Stimulated activated CD4-positive, alpha-beta T cell treated with anti-CD3 and anti-CD28 coated beads, Interleukin-12 subunit alpha, Interleukin-12 subunit beta, amount 100 ng/mL, for 24 hours (primary cell): ENCODE measurements at regions not wholly inside any gene's neighbourhood (a gene's known extent, or its start where the extent isn't known, plus 50 kb on each side); places are given as distances from the start of the nearest gene placed in this dataset.
"Not testable (repeated sequence)": the region's sequence is repeated elsewhere in the genome, so short reads cannot be mapped to it uniquely, and the experiment has no call there.

Experiments used
- DNase-seq, 2 experiments: peaks; one replicate each; pipeline ENCODE4 v3.0.0-alpha.2; 2020; ENCODE audit warnings: low read depth in 2 of 2

GRCh38 chr18:73458186-73458964 is 590.6 kb upstream of the NETO1 start:
- DNase-seq: no peak

GRCh38 chr18:73456643-73457042 is 588.9 kb upstream of the NETO1 start:
- DNase-seq: no peak

GRCh38 chr18:73452866-73453265 is 585.1 kb upstream of the NETO1 start:
- no peak for DNase-seq

- DNase-seq: no peak
Measured at GRCh38 chr18:73446502-73446901, 578.7 kb upstream of the NETO1 start.

- no peak for DNase-seq
Measured at GRCh38 chr18:73431620-73432019, 563.8 kb upstream of the NETO1 start.

- DNase-seq: no peak
Measured at GRCh38 chr18:73421010-73421409, 553.2 kb upstream of the NETO1 start.

GRCh38 chr18:73419531-73419930 is 551.7 kb upstream of the NETO1 start:
- no peak for DNase-seq

GRCh38 chr18:73414598-73414997 is 546.8 kb upstream of the NETO1 start:
- DNase-seq: no peak

GRCh38 chr18:73414069-73414468 is 546.3 kb upstream of the NETO1 start:
- DNase-seq: no peak

GRCh38 chr18:73409242-73409641 is 541.5 kb upstream of the NETO1 start:
- DNase-seq: no peak

GRCh38 chr18:73408469-73408868 is 540.7 kb upstream of the NETO1 start:
- DNase-seq: no peak

GRCh38 chr18:73407506-73407905 is 539.7 kb upstream of the NETO1 start:
- no peak for DNase-seq

- DNase-seq: no peak
Measured at GRCh38 chr18:73384246-73384645, 516.5 kb upstream of the NETO1 start.

- DNase-seq: no peak
Measured at GRCh38 chr18:73381699-73382036, 513.9 kb upstream of the NETO1 start.

GRCh38 chr18:73381016-73381698 is 513.4 kb upstream of the NETO1 start:
- no peak for DNase-seq

- DNase-seq: no peak
Measured at GRCh38 chr18:73366713-73367112, 498.9 kb upstream of the NETO1 start.

- DNase-seq: no peak
Measured at GRCh38 chr18:73365018-73365417, 497.2 kb upstream of the NETO1 start.

GRCh38 chr18:73355121-73355520 is 487.3 kb upstream of the NETO1 start:
- no peak for DNase-seq

GRCh38 chr18:73352546-73352945 is 484.8 kb upstream of the NETO1 start:
- DNase-seq: no peak

GRCh38 chr18:73340135-73340977 is 472.6 kb upstream of the NETO1 start:
- no peak for DNase-seq

GRCh38 chr18:73331212-73331772 is 463.5 kb upstream of the NETO1 start:
- DNase-seq: no peak

GRCh38 chr18:73330106-73330505 is 462.3 kb upstream of the NETO1 start:
- DNase-seq: not testable (repeated sequence)
